HG03139 (cell line): ENCODE measurements at regions not wholly inside any gene's neighbourhood (a gene's known extent, or its start where the extent isn't known, plus 50 kb on each side); places are given as distances from the start of the nearest gene placed in this dataset.

Source experiments
- ATAC-seq: cut with Tn5 transposase; IDR thresholded peaks from one replicate; pipeline ENCODE4 v1.9.1; 2021; ENCODE audit not compliant: unreplicated experiment

DNA sequence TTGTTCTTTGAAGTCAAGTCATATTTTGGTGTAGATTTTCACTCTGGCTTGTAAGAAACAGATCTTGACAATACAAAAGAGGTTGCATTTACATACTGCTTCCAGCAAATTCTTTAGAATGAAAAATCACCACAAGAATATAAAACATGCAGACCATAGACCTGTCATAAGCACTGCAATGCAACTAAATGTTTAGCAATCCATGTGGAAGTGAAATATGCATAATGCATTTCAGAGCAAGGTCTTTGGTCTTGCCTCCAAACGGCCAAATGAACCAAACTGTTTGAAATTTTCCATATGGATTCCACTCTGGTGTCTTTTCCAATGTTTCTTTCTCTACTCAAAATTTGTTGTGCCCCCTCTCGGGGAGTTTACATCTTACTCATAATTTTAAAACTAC, 271.0 kb upstream of the CDH20 start:
- ATAC-seq: no peak

DNA sequence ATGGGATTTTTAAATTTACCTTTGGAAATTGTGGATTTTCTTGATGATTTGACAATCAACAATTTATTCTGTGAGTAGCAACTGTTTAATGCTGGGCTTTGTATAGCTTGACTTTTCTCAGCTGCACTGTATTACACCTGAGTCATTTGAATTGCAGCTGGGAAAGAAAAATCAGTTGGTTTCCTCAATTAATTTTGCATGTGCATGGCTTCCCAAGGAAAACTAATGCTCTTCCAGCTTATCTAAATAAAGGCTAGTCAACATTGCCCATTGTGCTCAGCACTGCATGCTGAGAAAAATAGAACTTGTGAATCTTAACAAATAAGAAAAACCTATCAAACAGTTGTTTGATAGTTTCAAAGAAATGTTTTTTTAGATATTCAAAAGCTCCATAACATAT, 268.3 kb upstream of the CDH20 start:
- no peak for ATAC-seq

DNA sequence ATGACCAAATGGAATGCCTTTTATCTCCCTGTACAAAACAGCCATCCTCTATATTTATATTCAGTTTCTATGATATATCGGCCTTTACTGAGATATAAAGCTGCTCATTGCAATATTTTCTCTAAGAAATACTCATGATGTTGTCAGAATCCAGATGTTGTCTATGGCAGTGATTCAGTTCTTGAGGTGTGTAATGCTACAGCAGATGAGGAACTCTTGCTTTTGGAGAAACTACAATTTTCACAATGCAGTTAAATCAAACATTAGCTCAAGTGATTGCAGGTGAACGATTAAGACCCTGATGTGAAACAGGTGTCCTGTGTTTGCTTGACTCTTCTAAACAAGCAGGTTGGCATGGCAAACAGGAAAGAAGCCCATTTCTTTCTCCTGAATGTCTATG, 256.2 kb upstream of the CDH20 start:
- no peak for ATAC-seq

DNA sequence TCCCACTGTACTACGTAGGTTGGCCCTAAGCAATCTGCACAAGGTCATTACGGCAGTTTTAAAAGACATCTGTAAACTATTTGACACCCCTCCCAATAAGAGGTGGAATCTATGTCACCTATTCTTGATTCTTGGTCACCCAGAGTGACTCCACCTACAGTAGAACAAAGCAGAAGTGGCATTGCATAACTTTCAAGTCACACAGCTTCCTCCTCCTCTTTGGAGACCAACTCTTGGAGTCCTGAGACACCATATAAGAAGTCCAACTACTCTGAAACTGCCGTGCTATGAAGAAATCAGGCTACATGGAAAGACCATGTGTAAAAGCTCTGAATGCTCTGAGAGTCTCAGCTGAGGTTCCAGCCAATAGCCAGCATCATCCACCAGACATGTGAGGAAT, 253.5 kb upstream of the CDH20 start:
- no peak for ATAC-seq

DNA sequence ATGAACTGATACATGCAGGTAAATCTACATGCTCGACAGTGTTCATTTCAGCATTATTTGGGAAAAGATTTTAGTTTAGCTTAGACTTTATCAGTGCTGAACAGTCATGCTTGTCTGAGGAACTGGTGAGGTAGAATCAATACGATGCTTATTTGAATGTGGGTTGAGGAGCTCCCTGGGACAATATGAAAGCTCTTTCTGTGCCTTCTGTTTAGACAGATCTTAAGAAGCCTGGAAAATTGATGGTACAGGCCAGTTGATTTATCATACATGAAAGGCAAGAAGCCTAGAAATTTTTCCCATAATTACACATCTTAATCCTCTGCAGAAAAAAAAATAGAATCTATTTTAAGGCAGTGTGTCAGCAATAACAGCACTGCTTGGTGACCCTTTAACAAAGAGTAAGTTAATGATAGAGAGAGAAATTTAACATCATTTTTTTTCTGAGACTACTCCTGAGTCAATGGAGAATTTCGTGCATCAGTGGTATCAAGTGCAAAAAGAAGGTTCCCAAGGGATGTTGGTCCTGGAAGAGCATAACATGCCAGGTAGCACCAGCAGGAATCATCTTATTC, 252.2 kb upstream of the CDH20 start:
- no peak for ATAC-seq

DNA sequence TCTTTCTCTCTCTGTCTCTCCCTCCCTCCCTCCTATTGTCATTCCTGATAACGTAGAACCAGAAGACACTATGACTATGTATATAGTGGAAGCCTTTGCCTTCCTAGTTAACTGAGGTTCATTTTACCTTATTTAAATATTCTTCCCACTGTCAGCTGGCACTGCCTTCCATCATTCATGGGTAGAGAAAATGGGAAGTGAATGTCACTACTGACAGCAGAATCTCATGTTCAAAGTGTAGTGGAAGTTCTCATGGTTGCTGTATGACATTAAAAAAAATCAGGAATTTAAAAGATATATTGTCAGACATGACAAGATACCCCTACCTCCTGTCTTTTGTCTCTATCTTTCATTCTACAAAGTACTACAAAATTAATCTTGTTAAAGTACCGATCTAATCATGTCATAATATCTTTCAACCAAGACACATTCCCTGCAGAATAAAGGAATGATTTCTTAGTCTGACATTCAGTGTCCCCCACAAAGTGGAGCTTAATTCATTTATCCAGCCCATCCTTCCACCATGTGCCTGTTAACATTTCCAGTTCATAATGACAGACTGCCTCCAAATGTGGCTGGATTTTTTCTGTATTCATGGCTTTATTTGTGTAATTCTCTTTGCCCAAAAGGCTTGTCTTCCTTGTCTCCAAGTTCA, 250.1 kb upstream of the CDH20 start:
- ATAC-seq: no peak

DNA sequence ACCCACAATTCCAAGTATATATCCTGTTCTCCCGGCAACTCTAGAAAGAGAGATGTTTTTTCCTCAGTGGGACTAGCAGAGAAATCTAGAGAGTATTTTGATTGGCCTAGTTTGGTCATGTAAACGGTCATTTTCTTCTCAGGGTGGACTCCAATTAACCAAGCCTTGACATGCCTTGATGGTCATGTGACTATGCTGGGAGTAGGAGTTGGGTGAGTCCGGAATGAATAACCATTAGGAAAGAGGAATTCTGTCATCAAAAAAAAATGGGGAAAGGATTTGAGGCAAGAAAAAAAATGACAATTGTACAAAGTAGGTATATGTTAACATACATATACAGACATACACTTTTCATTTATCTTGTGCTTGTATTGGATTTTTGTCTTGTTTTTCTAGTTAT, 248.2 kb upstream of the CDH20 start:
- no peak for ATAC-seq

DNA sequence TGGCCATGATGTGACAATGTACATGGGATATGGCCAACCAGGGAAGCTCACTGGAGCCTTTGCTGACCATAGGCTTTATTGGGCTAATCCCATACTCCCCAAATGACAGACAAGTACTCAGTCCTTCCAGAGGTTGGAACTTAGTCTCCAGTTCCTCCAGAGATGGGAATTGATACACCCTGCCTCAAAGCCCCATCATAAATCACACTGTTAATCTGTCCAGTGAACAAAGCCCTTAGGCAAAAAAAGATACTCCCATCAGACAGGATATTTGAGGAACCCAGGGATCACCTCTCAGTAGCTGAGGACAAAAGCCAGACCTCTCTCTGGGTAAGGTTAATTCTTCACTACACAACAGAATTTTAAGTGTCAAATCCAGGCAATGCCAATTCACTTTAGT, 247.5 kb upstream of the CDH20 start:
- ATAC-seq: no peak

DNA sequence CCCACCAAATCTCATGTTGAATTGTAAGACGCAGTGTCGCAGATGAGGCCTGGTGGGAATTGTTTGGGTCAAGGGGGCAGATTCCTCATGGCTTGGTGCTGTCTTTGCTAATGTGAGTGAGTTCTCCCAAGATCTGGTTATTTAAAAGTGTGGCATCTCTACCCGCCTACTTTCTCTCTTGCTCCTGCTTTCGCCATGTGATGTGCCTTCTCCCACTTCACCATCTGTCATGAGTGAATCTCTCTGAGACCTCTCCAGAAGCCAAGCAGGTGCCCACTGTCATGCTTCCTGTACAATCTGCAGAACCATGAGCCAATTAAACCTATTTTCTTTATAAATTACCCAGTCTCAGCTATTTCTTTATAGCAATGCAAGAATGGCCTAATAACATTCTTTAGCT, 246.6 kb upstream of the CDH20 start:
- ATAC-seq: no peak

DNA sequence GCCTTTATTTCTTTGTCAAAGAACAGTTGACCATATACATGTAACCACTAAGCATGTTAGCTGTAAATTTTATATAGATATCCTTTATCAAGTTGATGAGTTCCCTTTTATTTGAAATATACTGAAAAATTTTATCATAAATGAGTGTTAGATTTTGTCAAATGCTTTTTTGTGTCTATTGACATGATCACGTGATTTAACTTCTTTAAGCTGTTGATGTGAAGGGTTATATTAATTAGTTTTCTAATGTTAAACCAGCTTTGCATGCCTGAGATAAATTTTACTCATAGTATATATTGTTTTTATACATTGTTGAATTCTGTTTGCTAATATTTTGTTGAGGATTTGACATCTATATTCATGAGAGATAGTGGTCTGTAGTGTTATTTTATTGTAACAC, 241.9 kb upstream of the CDH20 start:
- no peak for ATAC-seq

DNA sequence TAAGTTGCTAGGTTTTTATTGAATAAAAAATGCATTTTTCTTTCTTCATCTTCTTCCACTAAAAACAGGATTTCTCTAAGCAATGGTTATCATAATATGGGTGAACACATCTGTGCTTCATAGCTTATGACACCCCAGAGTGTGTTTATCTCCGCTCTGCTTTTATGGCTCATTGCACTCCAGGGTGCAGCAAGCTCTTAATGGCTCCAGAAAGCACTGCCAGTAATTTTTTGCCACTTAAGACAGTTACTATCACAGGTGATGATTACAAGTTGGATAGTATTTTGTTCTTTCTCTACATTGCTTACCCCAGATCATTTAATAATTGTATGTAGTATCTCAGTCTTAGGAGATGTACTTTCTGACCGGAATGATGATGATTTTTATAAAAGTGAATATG, 239.3 kb upstream of the CDH20 start:
- ATAC-seq: no peak

DNA sequence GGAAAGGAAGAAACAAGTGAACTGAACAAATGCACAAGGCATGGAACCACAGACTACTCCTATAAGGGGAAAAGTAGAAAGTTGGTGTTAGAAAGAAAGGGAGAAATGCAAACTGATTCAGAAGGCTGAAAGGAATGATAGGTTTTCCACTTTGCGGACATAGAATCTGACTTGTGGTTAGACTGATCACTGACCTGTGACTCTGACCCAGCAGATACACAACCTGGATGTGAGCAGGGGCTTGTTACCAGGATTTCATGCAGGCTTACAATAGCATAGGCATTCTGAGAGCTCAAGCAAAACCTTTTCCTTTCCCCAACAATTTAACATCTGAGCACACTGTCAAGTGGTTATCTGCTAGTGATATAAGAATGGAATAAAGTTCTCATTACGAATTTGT, 237.0 kb upstream of the CDH20 start:
- no peak for ATAC-seq

DNA sequence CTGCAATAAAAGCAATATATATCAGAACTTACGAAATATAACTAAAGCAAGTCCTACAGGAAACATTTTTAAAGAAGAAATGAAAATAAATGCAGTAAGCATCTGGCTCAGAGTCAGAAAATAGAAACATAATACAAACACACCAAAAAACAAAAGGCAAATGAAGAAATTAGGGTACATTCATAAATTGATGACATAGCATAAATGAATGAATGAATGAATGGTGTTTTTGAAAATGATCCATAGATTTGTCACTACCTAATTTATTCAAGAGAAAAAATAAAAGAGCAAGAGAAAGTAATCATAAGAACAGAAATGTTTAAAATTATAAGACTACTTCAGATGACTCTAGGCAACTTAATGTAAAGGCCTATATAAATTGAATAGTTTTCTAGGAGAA, 226.1 kb upstream of the CDH20 start:
- no peak for ATAC-seq

DNA sequence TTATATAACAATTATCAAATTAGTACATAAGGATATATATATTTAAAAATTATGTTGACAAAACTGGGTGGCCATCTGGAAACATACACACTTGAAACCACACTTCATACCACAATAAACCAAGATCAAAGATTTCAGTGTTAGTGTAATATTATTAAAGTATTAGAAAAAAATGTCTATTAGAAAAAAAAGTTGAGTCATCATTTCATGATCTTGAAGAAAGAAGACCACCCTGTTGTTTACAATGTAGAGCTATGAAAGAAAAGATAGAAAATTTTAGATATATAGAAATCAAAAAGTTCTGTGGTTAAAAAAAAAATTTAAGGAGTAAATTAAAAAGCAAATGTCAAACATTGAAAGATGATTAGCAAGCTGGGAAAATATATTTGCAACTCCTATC, 224.5 kb upstream of the CDH20 start:
- no peak for ATAC-seq

DNA sequence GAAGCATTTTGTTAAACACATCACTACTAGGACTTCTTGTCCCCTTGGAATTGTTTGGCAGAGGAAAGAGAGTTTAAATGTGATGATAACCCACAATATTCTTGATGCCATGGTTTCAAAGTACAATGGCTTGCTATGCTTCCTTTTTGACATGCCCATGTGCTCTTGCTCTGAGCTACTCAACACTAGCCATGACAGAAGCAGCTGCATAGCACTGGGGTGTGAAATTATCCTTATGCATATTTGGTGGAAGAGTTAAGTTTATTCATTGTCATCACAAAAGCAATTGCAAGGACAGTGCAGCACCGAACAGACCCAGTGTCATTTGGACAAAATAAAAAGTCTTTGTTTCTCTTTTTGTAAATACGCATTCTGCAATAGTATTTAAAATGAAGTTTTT, 209.9 kb upstream of the CDH20 start:
- no peak for ATAC-seq

DNA sequence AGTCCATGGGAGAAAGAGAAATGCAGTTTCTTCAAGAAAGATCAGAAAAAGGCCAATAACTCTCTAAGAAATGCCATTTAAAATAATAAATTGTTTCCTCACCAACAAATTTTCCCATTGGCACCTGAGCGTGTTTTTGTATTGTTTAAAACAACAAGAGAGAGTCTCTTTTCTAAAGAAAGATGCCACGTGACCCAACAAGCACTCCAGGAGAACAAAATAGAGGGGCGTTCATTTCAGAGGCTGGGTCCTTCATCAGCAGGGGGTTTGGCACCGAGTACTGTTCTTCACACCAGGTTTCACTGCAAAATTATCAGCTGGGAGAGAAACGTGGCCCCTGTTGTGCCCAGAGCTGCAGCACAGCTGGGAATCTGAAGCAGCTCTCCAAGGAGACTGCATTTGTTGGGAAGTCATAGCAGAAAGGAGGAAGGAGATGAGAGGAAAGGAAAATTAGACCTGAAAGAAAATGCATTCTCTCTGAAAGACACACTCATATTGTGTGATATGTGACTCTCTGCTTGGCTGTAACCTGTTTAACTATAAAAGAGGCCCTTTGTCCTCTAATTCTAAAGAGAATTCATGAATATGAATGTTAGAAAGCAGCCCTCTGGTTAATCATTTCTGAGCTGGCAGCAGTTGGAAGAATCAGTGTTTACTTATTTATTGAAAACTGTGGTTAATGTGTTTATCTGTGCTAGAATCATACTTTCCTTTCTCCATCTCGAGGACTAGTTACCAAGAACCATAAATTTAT, 205.3 kb upstream of the CDH20 start:
- no peak for ATAC-seq

DNA sequence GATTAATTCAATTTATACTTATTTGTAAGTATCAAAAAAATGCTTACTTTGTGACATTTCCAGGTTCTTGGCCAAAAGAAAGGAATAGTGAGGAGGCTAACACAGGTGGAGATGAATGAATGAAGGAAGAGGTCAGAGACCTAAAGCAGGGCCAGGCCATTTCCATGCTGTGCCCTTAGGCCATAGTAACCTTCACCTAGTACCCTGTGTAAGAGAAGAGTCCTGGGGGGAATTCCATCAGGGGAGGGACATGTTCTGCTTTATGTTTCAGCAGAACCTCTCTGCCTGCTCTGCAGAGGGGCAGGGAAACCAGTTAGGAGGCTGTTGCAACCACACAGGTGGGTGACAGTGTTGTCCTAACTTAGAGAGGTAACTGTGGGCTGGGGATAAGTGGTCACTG, 204.2 kb upstream of the CDH20 start:
- no peak for ATAC-seq

DNA sequence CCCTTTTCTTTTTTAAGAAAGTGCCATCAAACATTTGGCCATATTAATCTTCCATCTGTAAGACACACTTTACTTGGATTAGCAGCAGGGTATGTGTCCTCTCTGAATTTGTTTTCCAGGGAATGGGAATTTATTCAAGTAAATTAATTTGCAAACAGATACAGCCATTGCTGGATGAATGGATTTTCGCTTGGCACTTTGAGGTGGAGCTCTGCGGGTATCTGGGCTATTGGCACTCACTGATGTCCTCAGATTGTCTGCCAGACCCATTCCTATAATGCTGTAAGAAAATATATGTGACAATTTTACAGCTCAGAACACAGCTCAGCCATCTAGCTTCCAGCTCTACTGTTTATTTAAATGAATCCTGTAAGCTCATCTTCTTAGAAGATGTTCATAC, 201.2 kb upstream of the CDH20 start:
- ATAC-seq: no peak

DNA sequence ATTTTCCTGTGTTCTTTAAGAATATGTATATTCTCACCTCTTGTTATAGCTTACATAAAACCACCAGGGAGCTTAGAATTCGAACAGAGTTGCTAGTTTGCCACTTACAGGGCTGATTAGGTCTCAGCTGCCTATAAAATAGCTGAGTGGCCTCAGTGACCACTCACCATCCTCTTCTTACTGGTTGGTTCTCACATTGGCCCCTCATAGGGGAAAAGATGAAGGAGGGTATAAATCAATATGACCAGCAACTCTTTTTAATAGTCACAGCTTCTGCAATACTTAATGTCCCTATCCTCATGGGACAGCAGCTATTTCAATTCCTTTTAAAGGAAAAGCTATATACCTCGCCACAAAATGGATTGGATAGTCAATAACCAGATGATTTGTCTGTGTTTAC, 199.4 kb upstream of the CDH20 start:
- ATAC-seq: no peak

DNA sequence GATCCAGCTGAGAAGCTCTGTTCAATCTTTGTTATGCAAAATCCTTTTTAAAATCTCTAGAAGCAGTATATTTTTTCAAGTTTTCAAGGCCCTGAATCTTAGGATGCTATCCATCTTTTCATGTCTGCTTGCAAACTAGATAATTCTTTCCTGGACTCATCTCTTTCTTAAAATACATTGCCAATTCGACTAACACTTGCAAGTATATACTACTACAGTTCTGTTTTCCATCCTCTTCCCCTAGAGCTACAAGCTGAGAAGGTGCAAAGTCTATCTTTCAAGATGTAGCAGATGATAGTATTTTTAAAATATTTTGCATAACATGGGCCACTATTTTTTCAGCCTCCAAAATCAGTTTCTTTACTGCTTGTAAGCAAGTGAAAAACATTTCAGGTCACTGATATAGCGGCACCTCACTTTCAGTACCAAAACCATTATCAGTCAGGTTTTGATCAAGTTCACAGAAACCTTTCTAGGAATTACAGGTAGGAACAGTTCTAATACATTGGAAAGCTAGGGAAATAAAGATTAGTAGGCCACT, 196.4 kb upstream of the CDH20 start:
- no peak for ATAC-seq

DNA sequence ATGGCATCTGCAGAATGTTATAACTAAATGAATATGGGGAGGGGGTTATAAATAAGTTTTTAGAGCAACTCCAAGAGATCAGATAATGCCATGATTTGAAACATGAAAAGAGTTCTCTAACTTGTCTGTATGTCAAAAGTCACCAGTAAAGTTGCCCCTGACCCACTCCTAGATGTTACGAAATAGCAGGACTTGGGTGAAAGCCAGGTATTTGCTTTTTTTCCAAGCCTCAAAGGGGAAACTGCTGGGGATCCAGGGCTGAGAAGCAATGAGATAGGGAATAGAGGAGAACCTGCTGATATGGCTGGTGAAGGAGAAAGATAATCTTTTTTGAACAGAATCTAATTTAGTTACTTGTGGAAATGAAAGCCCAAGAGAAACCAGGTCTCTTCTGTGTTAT, 191.5 kb upstream of the CDH20 start:
- ATAC-seq: no peak

DNA sequence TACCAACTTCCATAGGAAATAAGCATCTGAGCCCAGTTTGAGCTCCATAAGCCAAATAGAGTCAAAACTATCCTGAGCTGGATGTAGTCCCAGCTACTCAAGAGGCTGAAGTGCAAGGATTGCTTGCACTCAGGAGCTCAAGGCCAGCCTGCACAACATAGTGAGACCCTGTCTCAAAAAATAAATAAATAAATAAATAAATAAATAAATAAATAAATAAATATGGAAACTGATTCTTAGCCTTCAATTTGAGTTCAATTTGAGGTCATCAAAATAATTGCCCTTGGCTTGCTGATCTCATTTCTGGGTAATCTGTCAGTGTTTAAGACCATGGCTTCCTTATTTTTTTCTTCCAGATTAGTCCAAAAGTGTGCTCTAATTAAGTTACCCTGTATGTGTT, 184.9 kb upstream of the CDH20 start:
- ATAC-seq: no peak
